ENCODE measurements at regions not wholly inside any gene's neighbourhood (a gene's known extent, or its start where the extent isn't known, plus 50 kb on each side); places are given as distances from the start of the nearest gene placed in this dataset.

GRCh38 chr7:84372155-84372621 is 177.6 kb upstream of the SEMA3A start:
- no peaks in the 10 kb centered on the region for H3K27me3 ChIP-seq
- H3K4me3 ChIP-seq: no peak overlapping the region
- no peaks in the 10 kb centered on the region for H3K4me1 ChIP-seq (ENCODE audit: insufficient read depth)
- TF ChIP-seq EZH2 (IDR thresholded peaks at IDR 0.05; ENCODE audit: borderline replicate concordance) (no peak), EZH2phosphoT487 (IDR thresholded peaks at IDR 0.05; ENCODE audit: low read depth, severe bottlenecking, unreplicated experiment) (no peak), CTCF (IDR thresholded peaks at IDR 0.05; ENCODE audit: poor library complexity) (no peak)
- H3K9me2 ChIP-seq (replicated peaks; ENCODE audit: insufficient read depth): no peaks in the 10 kb centered on the region
- H3K27ac ChIP-seq: no peak overlapping the region
- no peak for DNase-seq (ENCODE audit: low spot score)
- H3K4me2 ChIP-seq: no peak overlapping the region
- H4K20me1 ChIP-seq (ENCODE audit: insufficient read depth, poor library complexity, severe bottlenecking): no peaks in the 10 kb centered on the region
- WGBS (ENCODE audit: low lambda C conversion rate, missing lambda C conversion rate): 71% methylated on average over 3 of the region's 3 CpGs
- H3K79me2 ChIP-seq: no peaks in the 10 kb centered on the region
- H3K36me3 ChIP-seq (replicated peaks; ENCODE audit: insufficient read depth, low read depth): no peaks in the 10 kb centered on the region
- no peak overlapping the region for H2AFZ ChIP-seq
- H3K9me3 ChIP-seq (ENCODE audit: low read depth): no peaks in the 10 kb centered on the region

- H4K20me1 ChIP-seq (ENCODE audit: insufficient read depth, poor library complexity, severe bottlenecking): no peaks in the 10 kb centered on the region
- no peak for DNase-seq (ENCODE audit: low spot score)
- no peak overlapping the region for H3K27ac ChIP-seq
- no peaks in the 10 kb centered on the region for H3K9me3 ChIP-seq (ENCODE audit: low read depth)
- no peaks in the 10 kb centered on the region for H3K27me3 ChIP-seq
- TF ChIP-seq EZH2 (IDR thresholded peaks at IDR 0.05; ENCODE audit: borderline replicate concordance) (no peak), EZH2phosphoT487 (IDR thresholded peaks at IDR 0.05; ENCODE audit: low read depth, severe bottlenecking, unreplicated experiment) (no peak), CTCF (IDR thresholded peaks at IDR 0.05; ENCODE audit: poor library complexity) (no peak)
- H3K79me2 ChIP-seq: no peaks in the 10 kb centered on the region
- H3K9me2 ChIP-seq (replicated peaks; ENCODE audit: insufficient read depth): no peaks in the 10 kb centered on the region
- no peak overlapping the region for H2AFZ ChIP-seq
- no peaks in the 10 kb centered on the region for H3K4me1 ChIP-seq (ENCODE audit: insufficient read depth)
- WGBS (ENCODE audit: low lambda C conversion rate, missing lambda C conversion rate): 68% methylated on average over 2 of the region's 2 CpGs
- no peak overlapping the region for H3K4me3 ChIP-seq
- H3K36me3 ChIP-seq (replicated peaks; ENCODE audit: insufficient read depth, low read depth): no peaks in the 10 kb centered on the region
- no peak overlapping the region for H3K4me2 ChIP-seq
Observed at GRCh38 chr7:84370114-84370513, 175.5 kb upstream of the SEMA3A start.

- no peak for TF ChIP-seq CTCF (IDR thresholded peaks at IDR 0.05; ENCODE audit: poor library complexity)
- TF ChIP-seq EZH2 (IDR thresholded peaks at IDR 0.05; ENCODE audit: borderline replicate concordance): no peak
- no peak for TF ChIP-seq EZH2phosphoT487 (IDR thresholded peaks at IDR 0.05; ENCODE audit: low read depth, severe bottlenecking, unreplicated experiment)
- Histone ChIP-seq H3K79me2 (no peaks in the 10 kb centered on the region), H3K27ac (no peak overlapping the region), H2AFZ (no peak overlapping the region), H3K9me2 (replicated peaks; ENCODE audit: insufficient read depth) (no peaks in the 10 kb centered on the region), H3K36me3 (replicated peaks; ENCODE audit: insufficient read depth, low read depth) (no peaks in the 10 kb centered on the region), H3K4me3 (no peak overlapping the region), H3K4me1 (ENCODE audit: insufficient read depth) (peaks cover 11% of the 10 kb centered on the region), H3K9me3 (ENCODE audit: low read depth) (no peaks in the 10 kb centered on the region), H3K27me3 (no peaks in the 10 kb centered on the region), H3K4me2 (no peak overlapping the region), H4K20me1 (ENCODE audit: insufficient read depth, poor library complexity, severe bottlenecking) (no peaks in the 10 kb centered on the region)
- DNase-seq (ENCODE audit: low spot score): no peak
- WGBS (ENCODE audit: low lambda C conversion rate, missing lambda C conversion rate): 81% methylated on average over 1 of the region's 1 CpG
Observed at GRCh38 chr7:84368122-84368521, 173.5 kb upstream of the SEMA3A start.

DNA sequence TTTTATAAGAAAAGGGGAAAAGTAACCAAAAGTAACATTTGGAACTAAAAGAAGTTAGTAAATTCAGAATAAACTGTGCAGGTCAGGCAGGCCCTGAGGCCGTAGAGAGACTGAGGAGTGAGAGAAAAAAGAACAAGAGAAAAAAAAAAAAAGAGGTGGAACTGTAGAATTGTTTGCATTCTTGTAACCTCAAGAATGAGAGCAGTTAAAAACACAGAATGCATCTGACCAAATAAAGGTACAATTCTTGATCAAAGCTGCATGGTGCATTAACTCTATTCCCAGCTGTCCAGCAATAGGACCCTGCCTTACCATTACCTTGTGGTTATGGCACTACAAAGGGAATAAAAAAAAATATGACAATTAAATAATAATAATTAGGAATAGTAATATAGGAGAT is 170.1 kb upstream of the SEMA3A start:
- no peaks in the 10 kb centered on the region for H3K36me3 ChIP-seq (replicated peaks; ENCODE audit: insufficient read depth, low read depth)
- no peaks in the 10 kb centered on the region for H3K9me2 ChIP-seq (replicated peaks; ENCODE audit: insufficient read depth)
- 53% methylated on average over 1 of the region's 1 CpG for WGBS (ENCODE audit: low lambda C conversion rate, missing lambda C conversion rate)
- H3K4me3 ChIP-seq: no peak overlapping the region
- H3K9me3 ChIP-seq (ENCODE audit: low read depth): no peaks in the 10 kb centered on the region
- H3K79me2 ChIP-seq: no peaks in the 10 kb centered on the region
- no peaks in the 10 kb centered on the region for H4K20me1 ChIP-seq (ENCODE audit: insufficient read depth, poor library complexity, severe bottlenecking)
- no peak overlapping the region for H3K27ac ChIP-seq
- no peak overlapping the region for H3K4me2 ChIP-seq
- TF ChIP-seq EZH2 (IDR thresholded peaks at IDR 0.05; ENCODE audit: borderline replicate concordance): no peak
- no peak for TF ChIP-seq EZH2phosphoT487 (IDR thresholded peaks at IDR 0.05; ENCODE audit: low read depth, severe bottlenecking, unreplicated experiment)
- no peak for TF ChIP-seq CTCF (IDR thresholded peaks at IDR 0.05; ENCODE audit: poor library complexity)
- H3K27me3 ChIP-seq: no peaks in the 10 kb centered on the region
- peaks cover 11% of the 10 kb centered on the region for H3K4me1 ChIP-seq (ENCODE audit: insufficient read depth)
- no peak for DNase-seq (ENCODE audit: low spot score)
- H2AFZ ChIP-seq: no peak overlapping the region
